IPS DF 6.9 (cell line): ENCODE measurements at regions not wholly inside any gene's neighbourhood (a gene's known extent, or its start where the extent isn't known, plus 50 kb on each side); places are given as distances from the start of the nearest gene placed in this dataset.
"Not testable (repeated sequence)": the region's sequence is repeated elsewhere in the genome, so short reads cannot be mapped to it uniquely, and the experiment has no call there.

ENCODE experiments used
- DNase-seq: peaks from one replicate; pipeline ENCODE4 v3.0.0-alpha.2; 2013; ENCODE audit warnings: low read depth, low spot score
- H3K27ac ChIP-seq: one replicate; pipeline ENCODE4 v1.5.1; 2013; ENCODE audit warnings: low read length, control low read depth
- H3K27me3 ChIP-seq: 2 replicates; pipeline ENCODE4 v1.6.1; 2013; ENCODE audit warnings: mild to moderate bottlenecking, low read length; ENCODE audit not compliant: control insufficient read depth, insufficient read depth
- H3K36me3 ChIP-seq: 2 replicates; pipeline ENCODE4 v1.6.1; 2013; ENCODE audit warnings: low read length; ENCODE audit not compliant: control insufficient read depth, insufficient read depth
- H3K4me1 ChIP-seq: 2 replicates; pipeline ENCODE4 v1.6.1; 2013; ENCODE audit warnings: low read length; ENCODE audit not compliant: control insufficient read depth, insufficient read depth
- H3K4me3 ChIP-seq: 2 replicates; pipeline ENCODE4 v1.5.1; 2013; ENCODE audit warnings: mild to moderate bottlenecking, low read length
- H3K9me3 ChIP-seq: 2 replicates; pipeline ENCODE4 v1.6.1; 2013; ENCODE audit warnings: low read length, inconsistent platforms; ENCODE audit not compliant: control insufficient read depth, insufficient read depth
- WGBS: extraction: QIAGEN DNeasy Blood & Tissue Kit; methylation state at CpG from one replicate; pipeline ENCODE4 v1.1.7; 2013; ENCODE audit warnings: mixed read lengths, missing lambda C conversion rate; ENCODE audit not compliant: insufficient read length, insufficient coverage; 5-methylcytosine and 5-hydroxymethylcytosine counted together

DNA sequence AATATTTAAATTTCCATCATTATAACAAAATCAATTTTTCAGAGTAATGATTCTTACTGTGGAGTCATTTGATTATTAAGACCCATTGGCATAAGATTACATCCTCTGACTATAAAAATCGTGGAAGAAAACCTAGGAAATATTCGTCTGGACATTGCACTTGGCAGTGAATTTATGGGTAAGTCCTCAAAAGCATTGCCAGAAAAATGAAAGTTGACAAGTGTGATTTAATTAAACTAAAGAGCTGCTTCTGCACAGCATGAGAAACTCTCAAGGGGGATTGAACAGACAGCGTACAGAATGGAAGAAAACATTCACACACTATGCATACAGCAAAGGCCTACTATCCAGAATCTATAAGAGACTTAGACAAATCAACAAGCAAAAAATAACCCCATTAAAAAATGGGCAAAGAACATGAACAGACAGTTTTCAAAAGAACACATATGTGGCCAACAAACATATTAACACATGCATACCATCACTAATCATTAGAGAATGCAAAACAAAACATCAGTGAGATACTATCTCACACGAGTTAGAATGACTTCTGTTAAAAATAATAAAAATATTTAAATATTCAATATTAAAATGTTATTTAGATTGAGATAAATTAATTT, 111.4 kb downstream of the CCDC74A start:
- H3K27me3 ChIP-seq, H3K4me3 ChIP-seq, DNase-seq, H3K4me1 ChIP-seq, H3K36me3 ChIP-seq, H3K9me3 ChIP-seq, H3K27ac ChIP-seq: not testable (repeated sequence)
- no CpG with 5 or more reads among the region's 4 CpGs for WGBS

GRCh38 chr2:131641414-131642206, 113.9 kb downstream of the CCDC74A start:
- no peak for DNase-seq
- no peaks in the 10 kb centered on the region for H3K36me3 ChIP-seq
- no peak overlapping the region for H3K27ac ChIP-seq
- H3K4me1 ChIP-seq: no peaks in the 10 kb centered on the region
- no peaks in the 10 kb centered on the region for H3K27me3 ChIP-seq
- WGBS: no CpG with 5 or more reads among the region's 3 CpGs
- H3K9me3 ChIP-seq: no peaks in the 10 kb centered on the region
- no peak overlapping the region for H3K4me3 ChIP-seq

DNA sequence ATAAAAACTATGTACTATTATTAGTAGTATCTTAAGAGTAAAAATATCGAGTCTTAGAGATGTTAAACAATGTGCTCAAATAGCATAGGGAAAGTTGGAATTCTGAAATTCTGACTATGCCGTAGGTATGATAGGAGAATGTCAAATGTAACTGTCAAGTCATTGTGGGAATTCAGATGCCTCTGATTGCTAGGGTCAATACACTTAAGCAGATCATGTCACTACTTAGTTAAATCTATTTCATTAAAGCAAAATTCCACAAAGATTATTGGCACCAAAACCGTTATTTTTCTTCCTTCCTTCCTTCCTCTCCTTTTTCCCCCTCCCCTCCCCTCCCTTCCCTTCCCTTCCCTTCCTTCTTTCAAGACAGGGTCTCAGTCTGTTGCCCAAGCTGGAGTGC, 115.5 kb downstream of the CCDC74A start:
- not testable (repeated sequence) for H3K36me3 ChIP-seq, H3K4me1 ChIP-seq, H3K9me3 ChIP-seq, H3K27ac ChIP-seq, H3K4me3 ChIP-seq, H3K27me3 ChIP-seq, DNase-seq
- WGBS: 60% methylated on average over 1 of the region's 3 CpGs

GRCh38 chr2:131645177-131645765, 117.6 kb downstream of the CCDC74A start:
- no peak for DNase-seq
- WGBS: no CpG with 5 or more reads among the region's 14 CpGs
- no peak overlapping the region for H3K27ac ChIP-seq
- no peaks in the 10 kb centered on the region for H3K9me3 ChIP-seq
- no peaks in the 10 kb centered on the region for H3K36me3 ChIP-seq
- no peaks in the 10 kb centered on the region for H3K4me1 ChIP-seq
- H3K4me3 ChIP-seq: no peak overlapping the region
- no peaks in the 10 kb centered on the region for H3K27me3 ChIP-seq

DNA sequence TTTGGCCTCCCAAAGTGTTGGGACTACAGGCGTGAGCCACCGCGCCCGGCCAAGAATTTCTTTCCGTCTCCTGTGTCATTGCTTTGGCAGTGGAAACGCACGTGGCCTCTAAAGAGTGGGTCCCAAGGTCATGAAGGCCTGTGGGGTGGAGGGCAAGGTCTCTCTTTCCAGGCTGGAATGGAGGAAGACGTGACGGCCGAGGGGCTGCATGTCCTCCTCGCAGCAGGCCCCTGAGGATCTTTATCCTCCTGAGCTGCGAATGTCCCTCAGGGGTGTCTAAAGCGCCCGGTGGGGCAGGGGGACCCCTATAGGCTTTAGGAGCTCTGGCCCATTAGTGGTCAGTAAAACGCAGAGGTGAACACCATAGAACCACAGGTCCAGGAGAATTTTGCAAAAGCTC, 118.5 kb downstream of the CCDC74A start:
- not testable (repeated sequence) for H3K27me3 ChIP-seq, DNase-seq
- WGBS: no CpG with 5 or more reads among the region's 15 CpGs

GRCh38 chr2:131646669-131647297, 119.1 kb downstream of the CCDC74A start:
- no peak overlapping the region for H3K4me3 ChIP-seq
- no peaks in the 10 kb centered on the region for H3K9me3 ChIP-seq
- no peak overlapping the region for H3K27ac ChIP-seq
- H3K4me1 ChIP-seq: no peaks in the 10 kb centered on the region
- H3K27me3 ChIP-seq: no peaks in the 10 kb centered on the region
- no CpG with 5 or more reads among the region's 47 CpGs for WGBS
- no peaks in the 10 kb centered on the region for H3K36me3 ChIP-seq
- DNase-seq: no peak

More for the DNA sequence above, 118.5 kb downstream of the CCDC74A start:
- H3K36me3 ChIP-seq, H3K9me3 ChIP-seq, H3K4me1 ChIP-seq, H3K27ac ChIP-seq, H3K4me3 ChIP-seq: not testable (repeated sequence)

DNA sequence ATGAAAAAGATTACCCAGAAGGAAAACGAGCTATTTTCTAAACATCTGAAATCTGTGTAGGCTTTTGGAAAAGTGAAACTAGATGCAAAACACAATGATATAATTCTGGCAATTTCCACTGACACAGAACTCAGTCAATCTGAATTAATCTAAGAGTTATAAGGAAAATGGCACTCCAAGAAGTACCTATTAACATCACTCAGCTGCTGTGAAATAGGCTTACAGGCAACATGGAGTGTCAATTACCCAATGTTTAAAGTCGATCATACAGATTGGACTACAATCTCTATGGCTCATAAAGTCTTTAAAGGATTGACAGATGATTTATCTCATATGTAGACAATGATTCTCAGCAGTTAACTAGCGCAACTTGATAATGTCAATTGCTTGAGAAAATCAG, 120.9 kb downstream of the CCDC74A start:
- H3K36me3 ChIP-seq, H3K27ac ChIP-seq, H3K4me3 ChIP-seq, DNase-seq, H3K27me3 ChIP-seq, H3K4me1 ChIP-seq, H3K9me3 ChIP-seq: not testable (repeated sequence)
- no CpG with 5 or more reads among the region's 3 CpGs for WGBS

- H3K27ac ChIP-seq, H3K4me3 ChIP-seq, DNase-seq, H3K27me3 ChIP-seq, H3K36me3 ChIP-seq, H3K9me3 ChIP-seq, H3K4me1 ChIP-seq: not testable (repeated sequence)
- no CpG with 5 or more reads among the region's 3 CpGs for WGBS
Observed at GRCh38 chr2:131652246-131652645, 124.6 kb downstream of the CCDC74A start.

GRCh38 chr2:131654107-131654506, 126.4 kb downstream of the CCDC74A start:
- not testable (repeated sequence) for H3K27ac ChIP-seq, H3K27me3 ChIP-seq, H3K9me3 ChIP-seq, H3K4me1 ChIP-seq, H3K4me3 ChIP-seq, DNase-seq, H3K36me3 ChIP-seq
- WGBS: no CpG with 5 or more reads among the region's 2 CpGs

GRCh38 chr2:131656816-131657633, 129.3 kb downstream of the CCDC74A start:
- H3K4me3 ChIP-seq: no peak overlapping the region
- no CpG with 5 or more reads among the region's 32 CpGs for whole genome bisulfite sequencing
- DNase-seq: no peak

More at GRCh38 chr2:131656816-131657633, 129.3 kb downstream of the CCDC74A start:
- Histone ChIP-seq H3K27me3 (no peaks in the 10 kb centered on the region), H3K27ac (no peak overlapping the region), H3K36me3 (0 out of 2 replicates have a peak, but pooled peaks cover 5% of the 10 kb centered on the region), H3K9me3 (no peaks in the 10 kb centered on the region; the same call in 1 of the 2 replicates), H3K4me1 (no peaks in the 10 kb centered on the region)
